ENCODE measurements at regions not wholly inside any gene's neighbourhood (a gene's known extent, or its start where the extent isn't known, plus 50 kb on each side); places are given as distances from the start of the nearest gene placed in this dataset.
"Not testable (repeated sequence)": the region's sequence is repeated elsewhere in the genome, so short reads cannot be mapped to it uniquely, and the experiment has no call there.

GRCh38 chr3:74832925-74833324 is 218.5 kb upstream of the CNTN3 start:
- H3K79me2 ChIP-seq (ENCODE audit: control insufficient read depth in 1 of 2, insufficient read depth in 2 of 2, low read length in 2 of 2): no peaks in the 10 kb centered on the region

DNA sequence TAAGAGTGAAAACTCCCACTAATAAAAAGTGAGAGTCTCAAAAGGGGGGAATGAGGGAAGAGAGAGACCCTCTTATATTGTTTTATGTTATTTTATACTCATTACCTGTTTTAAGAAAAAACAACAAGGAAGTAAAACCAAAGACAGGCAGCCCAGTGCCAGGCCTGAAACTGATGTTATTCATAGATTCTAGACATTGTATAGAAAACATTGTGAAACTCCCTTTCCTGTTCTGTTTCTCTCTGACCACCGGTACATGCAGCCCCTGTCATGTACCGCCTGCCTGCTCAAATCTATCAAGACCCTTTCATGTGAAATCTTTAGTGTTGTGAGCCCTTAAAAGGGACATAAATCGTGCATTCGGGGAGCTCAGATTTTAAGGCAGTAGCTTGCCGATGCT is 216.4 kb upstream of the CNTN3 start:
- H3K79me2 ChIP-seq (ENCODE audit: control insufficient read depth in 1 of 2, insufficient read depth in 2 of 2, low read length in 2 of 2); POLR2A ChIA-PET (ENCODE audit: partially characterized antibody); H2BK15ac ChIP-seq (ENCODE audit: low read length); H3K9me3 ChIP-seq (ENCODE audit: insufficient read depth in 2 of 2, low read depth in 1 of 2, low read length in 1 of 2); H3K27ac ChIP-seq (ENCODE audit: low read depth, low read length); CTCF ChIA-PET (ENCODE audit: partially characterized antibody); H2BK5ac ChIP-seq (ENCODE audit: low read depth, low read length); H4K91ac ChIP-seq (replicated peaks; ENCODE audit: insufficient read length, low read length); H3K79me1 ChIP-seq (ENCODE audit: low read depth, low read length); H3K9ac ChIP-seq (replicated peaks in 1 of 4; ENCODE audit: extremely low read depth in 1 of 4, low read depth in 3 of 4, low read length in 3 of 4); H3K4me3 ChIP-seq (ENCODE audit: extremely low read depth in 1 of 4, insufficient read depth in 2 of 4, low read depth in 3 of 4, low read length in 4 of 4); H3K36me3 ChIP-seq (ENCODE audit: control insufficient read depth in 2 of 4, insufficient read depth in 4 of 4, low read length in 3 of 4); H3K23ac ChIP-seq (ENCODE audit: insufficient read length); H3K27me3 ChIP-seq (replicated peaks in 1 of 4; ENCODE audit: control insufficient read depth in 3 of 4, extremely low read depth in 1 of 4, insufficient read depth in 3 of 4, low read length in 3 of 4); H3K56ac ChIP-seq (replicated peaks; ENCODE audit: insufficient read length, low read depth, low read length); H3K4me2 ChIP-seq (ENCODE audit: insufficient read depth in 1 of 2, low read depth in 2 of 2, low read length in 2 of 2); H4K5ac ChIP-seq (ENCODE audit: insufficient read length, low read depth, low read length); H4K8ac ChIP-seq (ENCODE audit: extremely low read depth, insufficient read depth, low read length); FAIRE-seq; H3K14ac ChIP-seq (ENCODE audit: insufficient read length); H3K23me2 ChIP-seq (ENCODE audit: low read depth, low read length); H3K18ac ChIP-seq (ENCODE audit: extremely low read depth, low read length); DNase-seq (ENCODE audit: low read depth in 1 of 2, low spot score in 2 of 2); H3K4ac ChIP-seq (replicated peaks; ENCODE audit: insufficient read length, low read depth, low read length); H2AK5ac ChIP-seq (ENCODE audit: low read depth, low read length); H2BK12ac ChIP-seq (ENCODE audit: low read depth, low read length); H2BK20ac ChIP-seq (ENCODE audit: low read length); H4K20me1 ChIP-seq (replicated peaks in 1 of 2; ENCODE audit: control insufficient read depth in 1 of 2, insufficient read depth in 2 of 2, low read length in 2 of 2); H3K4me1 ChIP-seq (replicated peaks in 1 of 4; ENCODE audit: control insufficient read depth in 3 of 4, insufficient read depth in 4 of 4, low read length in 3 of 4); H2AFZ ChIP-seq (ENCODE audit: low read length); H2BK120ac ChIP-seq (replicated peaks; ENCODE audit: low read depth, low read length): not testable (repeated sequence)
- 84% methylated on average over 5 of the region's 5 CpGs; no CpG with 5 or more reads in 1 of the 2 experiments for WGBS, 2 experiments (ENCODE audit: extremely low coverage in 1 of 2, insufficient coverage in 1 of 2, insufficient read length in 1 of 2, insufficient replicate concordance in 2 of 2, low coverage in 1 of 2, low lambda C conversion rate in 2 of 2, missing lambda C conversion rate in 1 of 2)

More at GRCh38 chr3:74832925-74833324, 218.5 kb upstream of the CNTN3 start:
- POLR2A ChIA-PET (ENCODE audit: partially characterized antibody): interaction anchor here (1.2 kb wide), 1 partner anchor 9 kb away, joined by 5 read pairs; no protein-coding TSS in a partner anchor
- Histone ChIP-seq H2AK5ac (ENCODE audit: low read depth, low read length) (no peak overlapping the region), H2BK15ac (ENCODE audit: low read length) (no peak overlapping the region), H4K20me1 (replicated peaks in 1 of 2; ENCODE audit: control insufficient read depth in 1 of 2, insufficient read depth in 2 of 2, low read length in 2 of 2) (no peaks in the 10 kb centered on the region), H3K23me2 (ENCODE audit: low read depth, low read length) (no peaks in the 10 kb centered on the region), H3K4ac (replicated peaks; ENCODE audit: insufficient read length, low read depth, low read length) (no peak overlapping the region), H3K4me3 (ENCODE audit: extremely low read depth in 1 of 4, insufficient read depth in 2 of 4, low read depth in 3 of 4, low read length in 4 of 4) (no peak overlapping the region), H3K9ac (replicated peaks in 1 of 4; ENCODE audit: extremely low read depth in 1 of 4, low read depth in 3 of 4, low read length in 3 of 4) (no peak overlapping the region), H2BK12ac (ENCODE audit: low read depth, low read length) (no peak overlapping the region), H3K23ac (ENCODE audit: insufficient read length) (no peak overlapping the region), H3K14ac (ENCODE audit: insufficient read length) (no peak overlapping the region), H4K8ac (ENCODE audit: extremely low read depth, insufficient read depth, low read length) (no peak overlapping the region), H4K5ac (ENCODE audit: insufficient read length, low read depth, low read length) (no peak overlapping the region), H3K27me3 (replicated peaks in 1 of 4; ENCODE audit: control insufficient read depth in 3 of 4, extremely low read depth in 1 of 4, insufficient read depth in 3 of 4, low read length in 3 of 4) (no peaks in the 10 kb centered on the region), H2BK20ac (ENCODE audit: low read length) (no peak overlapping the region), H3K27ac (ENCODE audit: low read depth, low read length) (no peak overlapping the region), H4K91ac (replicated peaks; ENCODE audit: insufficient read length, low read length) (no peak overlapping the region), H3K56ac (replicated peaks; ENCODE audit: insufficient read length, low read depth, low read length) (no peak overlapping the region), H3K18ac (ENCODE audit: extremely low read depth, low read length) (no peak overlapping the region), H2BK5ac (ENCODE audit: low read depth, low read length) (no peak overlapping the region), H2BK120ac (replicated peaks; ENCODE audit: low read depth, low read length) (no peak overlapping the region), H3K36me3 (ENCODE audit: control insufficient read depth in 2 of 4, insufficient read depth in 4 of 4, low read length in 3 of 4) (no peaks in the 10 kb centered on the region), H3K79me1 (ENCODE audit: low read depth, low read length) (no peaks in the 10 kb centered on the region), H3K4me2 (ENCODE audit: insufficient read depth in 1 of 2, low read depth in 2 of 2, low read length in 2 of 2) (no peak overlapping the region), H3K9me3 (ENCODE audit: insufficient read depth in 2 of 2, low read depth in 1 of 2, low read length in 1 of 2) (no peaks in the 10 kb centered on the region), H2AFZ (ENCODE audit: low read length) (0 out of 2 replicates have a peak overlapping the region, but pooled peaks have one; percentile 11), H3K4me1 (replicated peaks in 1 of 4; ENCODE audit: control insufficient read depth in 3 of 4, insufficient read depth in 4 of 4, low read length in 3 of 4) (no peaks in the 10 kb centered on the region)
- WGBS, 2 experiments (ENCODE audit: extremely low coverage in 1 of 2, insufficient coverage in 1 of 2, insufficient read length in 1 of 2, insufficient replicate concordance in 2 of 2, low coverage in 1 of 2, low lambda C conversion rate in 2 of 2, missing lambda C conversion rate in 1 of 2): 84% methylated on average over 6 of the region's 6 CpGs; no CpG with 5 or more reads in 1 of the 2 experiments
- CTCF ChIA-PET (ENCODE audit: partially characterized antibody): no interaction called here
- TF ChIP-seq TBP (IDR thresholded peaks at IDR 0.05; ENCODE audit: low read depth, low read length) (no peak), SP1 (IDR thresholded peaks at IDR 0.05; ENCODE audit: low read depth, low read length) (peak; percentile 48; the same call in 1 of the 2 replicates)
- FAIRE-seq: no peak
- DNase-seq (ENCODE audit: low read depth in 1 of 2, low spot score in 2 of 2): no peak
